NCI-H2227 (cell line): ENCODE measurements at regions not wholly inside any gene's neighbourhood (a gene's known extent, or its start where the extent isn't known, plus 50 kb on each side); places are given as distances from the start of the nearest gene placed in this dataset.
"Not testable (repeated sequence)": the region's sequence is repeated elsewhere in the genome, so short reads cannot be mapped to it uniquely, and the experiment has no call there.

Source experiments
- DNase-seq: peaks from one replicate; lab custom pipeline; 2025; ENCODE audit not compliant: unreplicated experiment; lab: John Stamatoyannopoulos, UW

GRCh38 chr12:46627686-46628085, 198.1 kb downstream of the SLC38A4 start:
- DNase-seq = no peak

- DNase-seq = not testable (repeated sequence)
Measured at GRCh38 chr12:46619474-46619873, 206.3 kb downstream of the SLC38A4 start.

- not testable (repeated sequence) for DNase-seq
Measured at GRCh38 chr12:46617737-46618136, 208.1 kb downstream of the SLC38A4 start.

GRCh38 chr12:46617167-46617566, 208.6 kb downstream of the SLC38A4 start:
- no peak for DNase-seq

GRCh38 chr12:46610754-46611153, 215.0 kb downstream of the SLC38A4 start:
- no peak for DNase-seq

GRCh38 chr12:46609674-46610073, 216.1 kb downstream of the SLC38A4 start:
- no peak for DNase-seq

GRCh38 chr12:46609273-46609623, 216.5 kb downstream of the SLC38A4 start:
- no peak for DNase-seq

- peak; percentile 33 for DNase-seq
Measured at GRCh38 chr12:46608431-46609272, 217.1 kb downstream of the SLC38A4 start.

GRCh38 chr12:46604684-46605083, 221.1 kb downstream of the SLC38A4 start:
- no peak for DNase-seq

GRCh38 chr12:46603776-46604456, 221.9 kb downstream of the SLC38A4 start:
- DNase-seq = no peak

- no peak for DNase-seq
Measured at GRCh38 chr12:46602474-46602873, 223.3 kb downstream of the SLC38A4 start.

- DNase-seq = no peak
Measured at GRCh38 chr12:46590991-46591703, 218.6 kb upstream of the SLC38A2 start.

- peak; percentile 61 for DNase-seq
Measured at GRCh38 chr12:46585854-46586621, 213.5 kb upstream of the SLC38A2 start.

- not testable (repeated sequence) for DNase-seq
Measured at GRCh38 chr12:46584098-46584497, 211.5 kb upstream of the SLC38A2 start.

- not testable (repeated sequence) for DNase-seq
Measured at GRCh38 chr12:46581990-46582389, 209.4 kb upstream of the SLC38A2 start.

GRCh38 chr12:46580445-46580844, 207.9 kb upstream of the SLC38A2 start:
- no peak for DNase-seq

GRCh38 chr12:46579474-46579873, 206.9 kb upstream of the SLC38A2 start:
- DNase-seq = no peak

- DNase-seq = no peak
Measured at GRCh38 chr12:46578190-46578982, 205.8 kb upstream of the SLC38A2 start.

GRCh38 chr12:46577063-46577776, 204.6 kb upstream of the SLC38A2 start:
- peak; percentile 10 for DNase-seq

- DNase-seq = no peak
Measured at GRCh38 chr12:46574847-46575246, 202.3 kb upstream of the SLC38A2 start.
